ENCODE measurements at regions not wholly inside any gene's neighbourhood (a gene's known extent, or its start where the extent isn't known, plus 50 kb on each side); places are given as distances from the start of the nearest gene placed in this dataset.
"Not testable (repeated sequence)": the region's sequence is repeated elsewhere in the genome, so short reads cannot be mapped to it uniquely, and the experiment has no call there.

DNA sequence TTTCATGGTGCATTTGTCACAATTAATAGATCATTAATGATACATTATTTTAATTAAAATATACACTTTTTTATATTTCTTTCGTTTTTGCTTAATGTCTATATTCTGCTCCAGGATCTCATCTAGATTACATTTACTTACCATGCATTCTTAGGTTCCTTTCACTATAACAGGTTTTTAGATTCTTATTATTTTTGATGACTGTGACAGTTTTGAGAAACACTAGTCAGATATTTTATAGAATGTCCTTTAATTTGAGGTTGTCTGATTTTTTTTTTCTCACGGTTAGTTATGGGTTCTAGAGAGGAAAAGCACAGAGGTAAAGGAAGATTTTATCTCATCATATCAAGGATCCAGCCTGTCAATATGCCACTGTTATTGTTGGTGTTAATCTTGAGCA lies 595.8 kb upstream of the BCHE start:
- DNase-seq (ENCODE audit: low spot score), result no peak
- H3K9me3 ChIP-seq, result no peaks in the 10 kb centered on the region
- no peaks in the 10 kb centered on the region for H3K36me3 ChIP-seq
- H3K27ac ChIP-seq, result no peak overlapping the region
- H3K27me3 ChIP-seq, result no peaks in the 10 kb centered on the region
- no peak overlapping the region for H3K4me3 ChIP-seq
- H3K4me1 ChIP-seq, result no peaks in the 10 kb centered on the region
- TF ChIP-seq, protein P1, sequence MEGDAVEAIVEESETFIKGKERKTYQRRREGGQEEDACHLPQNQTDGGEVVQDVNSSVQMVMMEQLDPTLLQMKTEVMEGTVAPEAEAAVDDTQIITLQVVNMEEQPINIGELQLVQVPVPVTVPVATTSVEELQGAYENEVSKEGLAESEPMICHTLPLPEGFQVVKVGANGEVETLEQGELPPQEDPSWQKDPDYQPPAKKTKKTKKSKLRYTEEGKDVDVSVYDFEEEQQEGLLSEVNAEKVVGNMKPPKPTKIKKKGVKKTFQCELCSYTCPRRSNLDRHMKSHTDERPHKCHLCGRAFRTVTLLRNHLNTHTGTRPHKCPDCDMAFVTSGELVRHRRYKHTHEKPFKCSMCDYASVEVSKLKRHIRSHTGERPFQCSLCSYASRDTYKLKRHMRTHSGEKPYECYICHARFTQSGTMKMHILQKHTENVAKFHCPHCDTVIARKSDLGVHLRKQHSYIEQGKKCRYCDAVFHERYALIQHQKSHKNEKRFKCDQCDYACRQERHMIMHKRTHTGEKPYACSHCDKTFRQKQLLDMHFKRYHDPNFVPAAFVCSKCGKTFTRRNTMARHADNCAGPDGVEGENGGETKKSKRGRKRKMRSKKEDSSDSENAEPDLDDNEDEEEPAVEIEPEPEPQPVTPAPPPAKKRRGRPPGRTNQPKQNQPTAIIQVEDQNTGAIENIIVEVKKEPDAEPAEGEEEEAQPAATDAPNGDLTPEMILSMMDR (IDR thresholded peaks at IDR 0.05), result no peak

- H3K4me1 ChIP-seq, result no peaks in the 10 kb centered on the region
- no peaks in the 10 kb centered on the region for H3K27me3 ChIP-seq
Observed at GRCh38 chr3:166425900-166426611, 588.8 kb upstream of the BCHE start.

DNA sequence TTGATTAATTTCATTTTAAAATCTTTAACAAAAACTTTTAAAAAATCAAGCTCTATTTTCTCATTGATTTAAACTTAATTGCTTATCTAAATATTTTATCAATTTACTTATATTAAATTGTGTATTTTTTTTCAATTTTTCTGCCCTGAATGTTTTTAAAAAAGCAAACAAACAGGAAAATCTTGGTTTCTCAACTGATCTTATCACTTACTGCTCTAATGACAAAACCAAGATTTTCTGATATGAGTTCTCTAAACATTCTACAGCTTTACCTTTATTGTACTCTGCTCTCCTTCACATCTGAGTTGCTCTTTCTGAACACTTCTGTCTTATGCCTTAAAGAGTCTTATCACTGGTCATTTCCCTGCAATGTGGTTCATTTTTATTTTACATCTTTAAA lies 587.8 kb upstream of the BCHE start:
- H3K4me3 ChIP-seq, result no peak overlapping the region
- TF ChIP-seq, protein P1 (IDR thresholded peaks at IDR 0.05), result no peak
- peaks cover 0 to 4% of the 10 kb centered on the region in 2 donors for H3K9me3 ChIP-seq
- no peak for DNase-seq (ENCODE audit: low spot score)
- H3K4me1 ChIP-seq, result no peaks in the 10 kb centered on the region
- H3K27me3 ChIP-seq, result no peaks in the 10 kb centered on the region
- no peaks in the 10 kb centered on the region for H3K36me3 ChIP-seq
- no peak overlapping the region for H3K27ac ChIP-seq

More at GRCh38 chr3:166425900-166426611, 588.8 kb upstream of the BCHE start:
- no peak overlapping the region for H3K27ac ChIP-seq
- DNase-seq (ENCODE audit: low spot score), result no peak
- TF ChIP-seq, protein P1 (IDR thresholded peaks at IDR 0.05), result no peak
- no peaks in the 10 kb centered on the region for H3K36me3 ChIP-seq
- no peaks in the 10 kb centered on the region for H3K9me3 ChIP-seq
- no peak overlapping the region for H3K4me3 ChIP-seq

DNA sequence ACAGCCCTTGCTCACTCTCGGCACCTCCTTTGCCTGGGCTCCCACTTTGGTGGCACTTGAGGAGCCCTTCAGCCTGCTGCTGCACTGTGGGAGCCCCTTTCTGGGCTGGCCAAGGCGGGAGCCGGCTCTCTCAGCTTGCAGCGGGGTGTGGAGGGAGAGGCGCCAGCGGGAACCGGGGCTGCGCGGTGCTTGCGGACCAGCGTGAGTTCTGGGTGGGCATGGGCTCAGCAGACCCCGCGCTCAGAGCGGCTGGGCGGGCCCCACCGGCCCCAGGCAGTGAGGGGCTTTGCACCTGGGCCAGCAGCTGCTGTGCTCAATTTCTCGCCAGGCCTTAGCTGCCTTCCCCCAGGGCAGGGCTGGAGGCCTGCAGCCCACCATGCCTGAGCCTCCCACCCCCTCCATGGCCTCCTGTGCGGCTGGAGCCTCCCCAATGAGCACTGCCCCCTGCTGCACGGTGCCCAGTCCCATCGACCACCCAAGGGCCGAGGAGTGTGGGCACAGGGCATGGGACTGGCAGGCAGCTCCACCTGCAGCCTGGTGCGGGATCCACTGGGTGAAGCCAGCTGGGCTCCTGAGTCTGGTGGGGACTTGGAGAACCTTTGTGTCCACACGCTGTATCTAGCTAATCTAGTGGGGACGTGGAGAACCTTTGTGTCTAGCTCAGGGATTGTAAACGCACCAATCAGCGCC lies 586.7 kb upstream of the BCHE start:
- not testable (repeated sequence) for H3K27ac ChIP-seq; H3K4me3 ChIP-seq; DNase-seq (ENCODE audit: low spot score); H3K27me3 ChIP-seq; H3K4me1 ChIP-seq; H3K36me3 ChIP-seq
- peaks cover 0 to 15% of the 10 kb centered on the region in 2 donors for H3K9me3 ChIP-seq

DNA sequence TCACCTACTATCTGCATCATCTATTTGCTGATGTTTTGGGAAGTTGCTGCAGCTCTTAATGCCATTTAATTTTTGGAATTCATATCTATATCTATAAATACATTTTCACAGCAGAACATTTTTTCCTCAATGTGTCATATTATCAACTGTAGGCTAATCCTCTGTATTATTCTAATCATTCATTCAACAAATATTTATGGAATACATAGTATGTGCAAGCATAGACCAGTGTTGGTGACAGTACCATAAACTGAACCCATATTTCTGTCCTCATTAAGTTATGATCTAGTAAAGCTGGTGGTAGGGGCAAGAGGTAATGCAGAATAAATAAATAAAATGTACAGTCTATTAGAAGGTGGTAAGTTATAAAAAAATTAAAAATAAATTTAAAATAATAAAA lies 585.3 kb upstream of the BCHE start:
- no peaks in the 10 kb centered on the region for H3K27me3 ChIP-seq
- H3K4me3 ChIP-seq, result no peak overlapping the region
- H3K36me3 ChIP-seq, result no peaks in the 10 kb centered on the region
- no peaks in the 10 kb centered on the region for H3K4me1 ChIP-seq
- DNase-seq (ENCODE audit: low spot score), result no peak
- TF ChIP-seq, protein P1 (IDR thresholded peaks at IDR 0.05), result no peak
- H3K9me3 ChIP-seq, result peaks cover 0 to 15% of the 10 kb centered on the region in 2 donors
- H3K27ac ChIP-seq, result no peak overlapping the region

- H3K36me3 ChIP-seq, result no peaks in the 10 kb centered on the region
- no peak for DNase-seq (ENCODE audit: low spot score)
- no peak overlapping the region for H3K4me3 ChIP-seq
- no peak overlapping the region for H3K27ac ChIP-seq
- TF ChIP-seq, protein P1 (IDR thresholded peaks at IDR 0.05), result no peak
- no peaks in the 10 kb centered on the region for H3K4me1 ChIP-seq
- peaks cover 0 to 15% of the 10 kb centered on the region in 2 donors for H3K9me3 ChIP-seq
- H3K27me3 ChIP-seq, result no peaks in the 10 kb centered on the region
Observed at GRCh38 chr3:166420071-166420470, 582.8 kb upstream of the BCHE start.
